HFFc6 (cell line): ENCODE measurements at regions not wholly inside any gene's neighbourhood (a gene's known extent, or its start where the extent isn't known, plus 50 kb on each side); places are given as distances from the start of the nearest gene placed in this dataset.

ENCODE experiments used
- DNase-seq: peaks from one replicate; pipeline ENCODE4 v3.0.0-alpha.2; 2018
- H3K27ac Mint-ChIP-seq: 2 replicates; pipeline ENCODE4 v1.8.0; 2020; ENCODE audit warnings: mild to moderate bottlenecking, mixed read lengths
- H3K27me3 Mint-ChIP-seq: 2 replicates; pipeline ENCODE4 v1.8.0; 2021; ENCODE audit warnings: mild to moderate bottlenecking, moderate library complexity, mixed read lengths; ENCODE audit not compliant: insufficient read depth
- H3K36me3 Mint-ChIP-seq: 2 replicates; pipeline ENCODE4 v1.8.0; 2021; ENCODE audit warnings: low read depth, mixed read lengths
- H3K4me1 Mint-ChIP-seq: 2 replicates; pipeline ENCODE4 v1.8.0; 2020; ENCODE audit warnings: low read depth, mixed read lengths
- H3K4me3 Mint-ChIP-seq: 2 replicates; pipeline ENCODE4 v1.8.0; 2020; ENCODE audit warnings: mild to moderate bottlenecking, moderate library complexity, mixed read lengths
- H3K9me3 Mint-ChIP-seq: 2 replicates; pipeline ENCODE4 v1.8.0; 2020; ENCODE audit warnings: mild to moderate bottlenecking, mixed read lengths
- TF ChIP-seq, protein P1 (sequence below): fragments of 200-600 bp; sonication (generic); IDR thresholded peaks from 2 replicates; pipeline ENCODE4 v1.5.0; 2021; ENCODE audit warnings: antibody characterized with exemption, mild to moderate bottlenecking

DNA sequence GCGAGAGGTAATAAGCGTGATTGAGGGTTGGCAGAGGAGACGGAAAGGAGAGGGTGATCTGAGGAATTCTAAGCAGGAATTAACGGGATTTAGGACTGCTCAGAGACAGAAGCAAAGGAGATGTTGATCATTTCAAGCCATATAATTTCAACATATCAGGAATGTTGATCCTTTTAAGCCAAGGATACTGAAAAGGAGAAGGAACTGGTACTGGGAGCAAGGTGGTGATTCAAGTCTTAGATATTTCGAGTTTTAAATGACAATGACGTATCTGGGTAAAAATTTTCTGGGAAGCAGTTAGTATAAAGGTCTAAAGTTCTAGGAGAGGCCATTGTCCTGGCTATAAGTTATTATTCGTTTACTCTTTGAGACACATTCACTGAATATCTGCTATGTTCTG, 91.3 kb upstream of the OGFRL1 start:
- peaks cover 64% of the 10 kb centered on the region for H3K4me1 Mint-ChIP-seq
- H3K4me3 Mint-ChIP-seq, result peak overlapping the region; percentile 55
- H3K27me3 Mint-ChIP-seq, result no peaks in the 10 kb centered on the region
- TF ChIP-seq, protein P1, sequence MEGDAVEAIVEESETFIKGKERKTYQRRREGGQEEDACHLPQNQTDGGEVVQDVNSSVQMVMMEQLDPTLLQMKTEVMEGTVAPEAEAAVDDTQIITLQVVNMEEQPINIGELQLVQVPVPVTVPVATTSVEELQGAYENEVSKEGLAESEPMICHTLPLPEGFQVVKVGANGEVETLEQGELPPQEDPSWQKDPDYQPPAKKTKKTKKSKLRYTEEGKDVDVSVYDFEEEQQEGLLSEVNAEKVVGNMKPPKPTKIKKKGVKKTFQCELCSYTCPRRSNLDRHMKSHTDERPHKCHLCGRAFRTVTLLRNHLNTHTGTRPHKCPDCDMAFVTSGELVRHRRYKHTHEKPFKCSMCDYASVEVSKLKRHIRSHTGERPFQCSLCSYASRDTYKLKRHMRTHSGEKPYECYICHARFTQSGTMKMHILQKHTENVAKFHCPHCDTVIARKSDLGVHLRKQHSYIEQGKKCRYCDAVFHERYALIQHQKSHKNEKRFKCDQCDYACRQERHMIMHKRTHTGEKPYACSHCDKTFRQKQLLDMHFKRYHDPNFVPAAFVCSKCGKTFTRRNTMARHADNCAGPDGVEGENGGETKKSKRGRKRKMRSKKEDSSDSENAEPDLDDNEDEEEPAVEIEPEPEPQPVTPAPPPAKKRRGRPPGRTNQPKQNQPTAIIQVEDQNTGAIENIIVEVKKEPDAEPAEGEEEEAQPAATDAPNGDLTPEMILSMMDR, result no peak
- H3K9me3 Mint-ChIP-seq, result no peaks in the 10 kb centered on the region
- peak; percentile 67 for DNase-seq
- no peaks in the 10 kb centered on the region for H3K36me3 Mint-ChIP-seq
- H3K27ac Mint-ChIP-seq, result peak overlapping the region; percentile 77

DNA sequence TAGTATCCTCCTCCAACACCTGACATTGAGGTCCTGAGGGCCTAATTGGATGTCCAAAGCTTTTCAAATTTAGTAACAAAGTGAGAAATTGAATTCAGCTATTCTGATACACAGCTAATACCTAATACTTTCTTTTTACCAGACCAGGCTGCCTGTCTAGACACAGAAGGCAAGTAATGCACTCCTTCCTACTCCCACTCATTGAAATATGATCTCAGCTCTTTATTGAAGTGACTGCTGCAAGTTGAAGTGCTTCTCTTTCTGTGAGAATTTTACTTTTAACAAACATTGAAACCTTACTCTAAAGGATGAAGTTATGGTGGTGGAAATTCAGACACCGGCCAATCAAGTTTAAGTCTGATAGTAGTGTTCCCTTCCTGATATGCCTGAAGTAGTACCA, 90.8 kb upstream of the OGFRL1 start:
- TF ChIP-seq, protein P1, result no peak
- H3K9me3 Mint-ChIP-seq, result no peaks in the 10 kb centered on the region
- peak; percentile 37 for DNase-seq
- H3K27me3 Mint-ChIP-seq, result no peaks in the 10 kb centered on the region
- no peaks in the 10 kb centered on the region for H3K36me3 Mint-ChIP-seq
- H3K4me1 Mint-ChIP-seq, result peaks cover 65% of the 10 kb centered on the region
- peak overlapping the region; percentile 77 for H3K27ac Mint-ChIP-seq
- peak overlapping the region; percentile 55 for H3K4me3 Mint-ChIP-seq

DNA sequence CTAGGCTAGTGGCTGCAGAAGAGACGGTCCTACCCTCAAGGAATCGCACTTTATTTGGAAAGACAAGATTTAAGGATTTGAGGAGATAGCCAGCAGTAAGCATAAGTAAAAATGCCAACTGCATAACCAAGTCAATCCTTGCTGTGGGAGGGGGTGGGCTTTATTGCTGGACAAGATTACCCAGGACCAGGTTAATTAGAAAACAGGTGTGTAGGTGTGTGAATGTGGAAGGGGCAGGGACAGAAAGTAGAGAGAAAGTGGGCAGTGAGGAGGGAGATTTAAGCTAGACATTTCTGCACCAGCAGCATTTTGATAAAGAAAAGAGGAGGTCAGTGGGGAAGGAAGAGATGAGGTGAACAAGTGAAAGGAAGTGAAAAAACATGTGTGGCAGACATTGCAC, 89.7 kb upstream of the OGFRL1 start:
- DNase-seq, result no peak
- Mint-ChIP-seq H3K4me1 (peaks cover 63% of the 10 kb centered on the region), H3K4me3 (no peak overlapping the region), H3K9me3 (no peaks in the 10 kb centered on the region), H3K27ac (no peak overlapping the region), H3K36me3 (no peaks in the 10 kb centered on the region), H3K27me3 (no peaks in the 10 kb centered on the region)
- TF ChIP-seq, protein P1, result no peak

DNA sequence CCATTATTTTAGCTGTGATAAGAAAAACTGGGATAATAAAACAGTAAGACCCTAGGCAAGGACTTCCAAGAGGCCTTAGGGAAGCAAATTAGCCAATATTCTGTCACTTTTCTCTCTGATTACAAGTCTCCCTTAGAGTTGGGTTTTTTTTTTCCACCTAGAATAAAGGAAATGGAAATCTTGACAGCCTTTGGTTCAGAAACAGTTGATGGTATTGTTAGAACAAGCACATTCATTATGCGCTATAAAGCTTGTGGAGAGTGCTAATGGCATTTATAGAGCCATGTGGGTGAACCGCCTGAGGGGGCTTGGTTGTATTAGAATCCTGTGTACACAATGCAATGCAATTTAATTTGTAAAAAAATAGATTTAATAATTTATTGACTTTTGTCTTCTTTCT, 88.9 kb upstream of the OGFRL1 start:
- H3K27me3 Mint-ChIP-seq, result no peaks in the 10 kb centered on the region; the same call in 1 of the 2 replicates
- DNase-seq, result no peak
- H3K36me3 Mint-ChIP-seq, result no peaks in the 10 kb centered on the region
- TF ChIP-seq, protein P1, result no peak
- no peaks in the 10 kb centered on the region; the same call in 1 of the 2 replicates for H3K9me3 Mint-ChIP-seq
- H3K27ac Mint-ChIP-seq, result no peak overlapping the region
- H3K4me1 Mint-ChIP-seq, result peaks cover 64% of the 10 kb centered on the region
- H3K4me3 Mint-ChIP-seq, result no peak overlapping the region

DNA sequence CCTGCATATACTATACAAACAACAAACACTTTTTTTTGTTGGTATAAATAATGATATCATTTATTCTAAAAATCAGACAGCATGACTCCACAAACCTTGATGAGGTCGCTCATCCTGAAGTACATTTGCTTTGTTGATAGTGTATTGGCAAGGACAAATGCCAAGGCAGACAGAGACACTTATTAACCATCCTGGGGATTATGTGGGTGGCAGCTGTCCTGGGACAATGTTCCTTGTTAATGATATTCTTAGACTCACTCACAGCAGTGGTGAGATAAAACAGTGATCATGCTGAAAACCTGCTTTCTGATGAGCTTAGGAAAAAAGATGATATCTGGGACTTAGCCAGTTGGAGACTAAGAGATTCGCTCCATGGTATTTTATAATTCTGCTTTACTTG, 85.4 kb upstream of the OGFRL1 start:
- TF ChIP-seq, protein P1, result no peak
- no peak for DNase-seq
- H3K36me3 Mint-ChIP-seq, result no peaks in the 10 kb centered on the region
- peaks cover 61% of the 10 kb centered on the region for H3K4me1 Mint-ChIP-seq
- H3K27ac Mint-ChIP-seq, result no peak overlapping the region
- H3K4me3 Mint-ChIP-seq, result no peak overlapping the region
- H3K27me3 Mint-ChIP-seq, result no peaks in the 10 kb centered on the region; the same call in 1 of the 2 replicates
- no peaks in the 10 kb centered on the region; the same call in 1 of the 2 replicates for H3K9me3 Mint-ChIP-seq

DNA sequence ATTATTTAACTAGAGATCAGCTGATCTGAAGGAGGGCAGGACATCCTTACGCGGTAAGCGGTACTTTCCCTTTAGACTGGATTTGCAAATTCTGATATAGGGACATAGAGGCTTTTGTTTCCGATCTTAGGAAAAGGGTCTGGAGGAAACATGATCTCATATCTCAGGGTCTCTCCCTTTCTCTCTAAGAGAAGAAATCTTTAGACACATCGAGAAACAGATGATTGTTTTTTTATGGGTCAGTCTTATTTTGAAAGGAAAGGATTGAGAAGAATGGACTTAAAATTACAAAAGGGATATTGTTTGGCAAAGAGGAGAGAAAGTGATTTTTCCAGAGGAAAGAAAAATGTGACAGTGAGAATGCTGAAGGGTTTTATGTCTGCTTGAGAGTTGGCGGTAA, 83.9 kb upstream of the OGFRL1 start:
- H3K4me1 Mint-ChIP-seq, result peaks cover 51% of the 10 kb centered on the region
- no peak for DNase-seq
- TF ChIP-seq, protein P1, result no peak
- no peaks in the 10 kb centered on the region; the same call in 1 of the 2 replicates for H3K9me3 Mint-ChIP-seq
- peak overlapping the region; percentile 74 for H3K4me3 Mint-ChIP-seq
- peak overlapping the region; percentile 84 for H3K27ac Mint-ChIP-seq
- H3K36me3 Mint-ChIP-seq, result no peaks in the 10 kb centered on the region
- H3K27me3 Mint-ChIP-seq, result no peaks in the 10 kb centered on the region; the same call in 1 of the 2 replicates
